HepG2 (cell line): ENCODE measurements at regions not wholly inside any gene's neighbourhood (a gene's known extent, or its start where the extent isn't known, plus 50 kb on each side); places are given as distances from the start of the nearest gene placed in this dataset.
"Not testable (repeated sequence)": the region's sequence is repeated elsewhere in the genome, so short reads cannot be mapped to it uniquely, and the experiment has no call there.

Source experiments
- ATAC-seq: fragments of 200-7000 bp; cut with Tn5 transposase; 3 replicates; pipeline ENCODE4 v1.9.1; 2020; ENCODE audit warnings: mild to moderate bottlenecking, moderate library complexity
- BruUV-seq: library from RNA; stranded (reverse); fragments of 400-500 nt; replicated peaks from 2 replicates; lab custom pipeline; 2021; lab: Mats Ljungman, UMichigan
- CTCF ChIA-PET: fragments of 300-600 bp; formaldehyde crosslinking; extraction: SDS; loops from one replicate; lab custom pipeline; 2021; ENCODE audit warnings: low total read pairs, inconsistent platforms, low intra/inter-chr PET ratio; lab: Yijun Ruan, JAX
- POLR2A ChIA-PET: fragments of 350-600 bp; sonication (Branson Sonifier 250); formaldehyde crosslinking; loops from one replicate; lab custom pipeline; 2020; ENCODE audit warnings: antibody characterized with exemption, inconsistent platforms; lab: Yijun Ruan, JAX
- DNase-seq: peaks from one replicate; pipeline ENCODE4 v3.0.0-alpha.2; 2015; ENCODE audit warnings: low spot score
- FAIRE-seq: peaks from 3 replicates; lab custom pipeline; 2011; peaks lifted over from hg19 to GRCh38; lab: Jason Lieb, UNC
- H2AFZ ChIP-seq: one replicate; pipeline ENCODE4 v1.6.1; 2011; ENCODE audit warnings: low read length, inconsistent platforms
- H3K27ac ChIP-seq: fragments of 300-600 bp; 3 replicates; pipeline ENCODE4 v1.8.0; 2011; ENCODE audit warnings: mixed run types, mild to moderate bottlenecking, mixed read lengths, low read length, inconsistent platforms; ENCODE audit not compliant: insufficient read depth; ENCODE audit errors: extremely low read length
- H3K27me3 ChIP-seq, 2 experiments: fragments of 200-600 bp in 1 of 2; 2 replicates in 1 of 2; 3 replicates in 1 of 2; pipeline versions ENCODE4 v1.6.0 to v1.8.0; 2011; ENCODE audit warnings: low read length in 2 of 2, mild to moderate bottlenecking in 2 of 2, moderate library complexity in 2 of 2, inconsistent platforms in 1 of 2; ENCODE audit not compliant: insufficient read depth in 2 of 2, control insufficient read depth in 1 of 2
- H3K36me3 ChIP-seq, 2 experiments: fragments of 200-600 bp in 1 of 2; replicated peaks in 1 of 2; 2 replicates in 1 of 2; 3 replicates in 1 of 2; pipeline versions ENCODE4 v1.5.1 to v1.8.0; 2011; ENCODE audit warnings: low read length in 2 of 2, inconsistent platforms in 1 of 2; ENCODE audit not compliant: insufficient read depth in 2 of 2, control insufficient read depth in 1 of 2
- H3K4me1 ChIP-seq: 2 replicates; pipeline ENCODE4 v1.5.1; 2012; ENCODE audit warnings: low read length, inconsistent platforms; ENCODE audit not compliant: insufficient read depth
- H3K4me2 ChIP-seq: 2 replicates; pipeline ENCODE4 v1.6.0; 2011; ENCODE audit warnings: low read depth, low read length, inconsistent platforms
- H3K4me3 ChIP-seq, 3 experiments: fragments of 200-600 bp in 1 of 3; sonication (generic), shearing (Covaris generic) in 1 of 3; replicated peaks in 1 of 3; 2 replicates each; pipeline ENCODE4 v1.5.1; 2011 to 2016; ENCODE audit warnings: low read length in 3 of 3, inconsistent platforms in 2 of 3, low read depth in 2 of 3, mild to moderate bottlenecking in 2 of 3, control low read depth in 1 of 3, mixed read lengths in 1 of 3; ENCODE audit not compliant: insufficient read depth in 1 of 3
- H3K79me2 ChIP-seq: one replicate; pipeline ENCODE4 v1.6.1; 2011; ENCODE audit warnings: low read length, inconsistent platforms; ENCODE audit not compliant: insufficient read depth
- H3K9ac ChIP-seq: 2 replicates; pipeline ENCODE4 v1.6.0; 2011; ENCODE audit warnings: mild to moderate bottlenecking, low read depth, low read length, inconsistent platforms; ENCODE audit not compliant: insufficient read depth
- H3K9me3 ChIP-seq: 2 replicates; pipeline ENCODE4 v1.5.1; 2012; ENCODE audit warnings: mild to moderate bottlenecking, low read length
- H4K20me1 ChIP-seq: 2 replicates; pipeline ENCODE4 v1.6.0; 2011; ENCODE audit warnings: inconsistent platforms, mild to moderate bottlenecking, low read length, moderate library complexity; ENCODE audit not compliant: insufficient read depth
- KLF11 ChIP-seq: IDR thresholded peaks from 2 replicates; pipeline ENCODE4 v1.6.1; 2016; ENCODE audit warnings: missing compliant biosample characterization
- MAFG ChIP-seq: sonication (generic); formaldehyde crosslinking; IDR thresholded peaks from 2 replicates; pipeline ENCODE4 v1.5.1; 2020; ENCODE audit warnings: mild to moderate bottlenecking, missing genetic modification reagents
- PAX8 ChIP-seq: sonication (generic); formaldehyde crosslinking; IDR thresholded peaks from 2 replicates; pipeline ENCODE4 v1.8.0; 2022; ENCODE audit warnings: mild to moderate bottlenecking, missing genetic modification reagents, borderline replicate concordance
- U2AF2 ChIP-seq: fragments of 200-400 bp; formaldehyde crosslinking; IDR thresholded peaks from 2 replicates; pipeline ENCODE4 v1.6.1; 2017; ENCODE audit warnings: low read depth, mild to moderate bottlenecking, low read length
- ZNF768 ChIP-seq: sonication (generic); formaldehyde crosslinking; IDR thresholded peaks from 2 replicates; pipeline ENCODE4 v1.4.0; 2020; ENCODE audit warnings: missing genetic modification reagents
- WGBS: methylation state at CpG from one replicate; pipeline ENCODE4 v1.1.6; 2017; ENCODE audit warnings: low lambda C conversion rate; 5-methylcytosine and 5-hydroxymethylcytosine counted together
- in situ Hi-C: cut with HindIII; loops from 2 replicates; pipeline ENCODE4 v1.10.0; 2017; ENCODE audit warnings: low pct_unique_long_range_greater_than_20kb; ENCODE audit not compliant: extremely low pct_ligation_motif_present
- intact Hi-C: fragments of 100-400 bp; cut with micrococcal nuclease; formaldehyde crosslinking; loops from one replicate; pipeline ENCODE4 v1.10.0; 2022; ENCODE audit not compliant: unreplicated experiment

DNA sequence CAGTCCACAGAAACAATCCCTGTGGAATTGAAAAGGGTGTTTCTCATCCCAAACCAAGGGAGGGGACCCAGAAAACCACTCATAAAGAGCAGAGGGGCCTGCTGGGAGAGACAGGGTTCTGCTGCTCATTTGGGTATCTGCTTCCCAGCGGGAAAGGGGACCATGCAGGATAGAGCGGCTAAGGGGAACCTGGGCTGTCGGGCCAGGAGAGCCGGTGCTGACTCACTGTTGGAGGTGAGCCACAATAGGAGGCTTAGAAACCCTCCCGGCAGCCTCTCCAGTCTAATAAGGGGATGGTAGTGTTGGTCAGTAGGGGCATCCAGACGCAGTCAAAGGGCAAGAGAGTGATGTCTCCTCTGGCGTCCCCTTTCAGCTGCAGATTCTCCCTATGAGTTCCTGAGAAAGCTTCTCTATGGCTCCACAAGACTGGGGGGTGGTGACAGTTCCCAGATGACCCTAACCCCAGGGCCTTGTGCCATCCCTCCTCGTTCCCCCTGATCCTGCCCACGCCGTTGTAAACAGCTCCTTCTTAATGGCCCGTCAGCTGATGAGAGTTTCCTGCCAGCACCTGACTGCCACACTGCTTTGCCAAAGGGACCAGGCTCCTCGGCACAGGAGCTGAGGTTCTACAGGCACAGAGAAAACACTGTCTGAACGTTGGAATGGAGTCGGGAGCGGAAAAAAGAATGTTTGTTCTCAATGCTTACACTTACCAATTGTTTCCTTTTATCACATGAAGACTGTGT, 646.1 kb upstream of the DEFB115 start:
- no peak overlapping the region for H2AFZ ChIP-seq
- TF ChIP-seq MAFG (CRISPR knock-in tag) (no peak), U2AF2 (no peak), KLF11 (CRISPR knock-in tag) (no peak)
- H3K27me3 ChIP-seq, result no peaks in the 10 kb centered on the region; a peak in 1 of 5 replicates
- no peak overlapping the region for H3K4me3 ChIP-seq
- H3K4me2 ChIP-seq, result no peak overlapping the region
- no peaks in the 10 kb centered on the region for H3K4me1 ChIP-seq
- WGBS, result 6% methylated on average over 15 of the region's 15 CpGs
- ATAC-seq, result no peak
- BruUV-seq, result no TSS peak
- no peak for FAIRE-seq
- in situ Hi-C loops, result no loop called here
- intact Hi-C loops, result no loop called here
- POLR2A ChIA-PET, result no interaction called here
- no peaks in the 10 kb centered on the region for H4K20me1 ChIP-seq
- no peaks in the 10 kb centered on the region for H3K79me2 ChIP-seq
- peaks cover 8% of the 10 kb centered on the region; the same call in 1 of the 2 replicates for H3K9me3 ChIP-seq
- no peak overlapping the region for H3K27ac ChIP-seq
- no peak for DNase-seq
- H3K9ac ChIP-seq, result no peak overlapping the region
- CTCF ChIA-PET, result no interaction called here
- no peaks in the 10 kb centered on the region for H3K36me3 ChIP-seq

DNA sequence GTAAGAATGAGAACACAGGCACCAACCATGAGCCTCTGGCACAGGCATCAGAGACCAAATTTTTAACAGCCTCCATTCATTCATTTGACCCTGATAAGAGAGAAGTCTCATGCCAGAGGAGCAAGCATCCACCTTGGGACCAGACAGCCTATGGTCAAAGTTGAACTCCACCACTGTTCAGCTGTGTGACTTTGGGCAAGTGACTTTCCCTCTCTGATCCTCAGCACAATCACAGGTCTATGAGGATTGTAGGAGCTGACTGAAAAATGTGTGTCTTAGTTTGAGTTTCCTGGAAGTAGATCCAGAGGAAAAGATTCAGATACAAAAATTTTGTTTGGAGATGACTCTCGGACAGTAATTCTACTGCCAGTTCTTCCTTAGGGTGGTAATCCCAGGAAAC, 645.1 kb upstream of the DEFB115 start:
- Histone ChIP-seq H4K20me1 (no peaks in the 10 kb centered on the region), H3K4me1 (no peaks in the 10 kb centered on the region), H3K4me2 (no peak overlapping the region), H3K27me3 (no peaks in the 10 kb centered on the region; a peak in 1 of 5 replicates), H2AFZ (no peak overlapping the region), H3K79me2 (no peaks in the 10 kb centered on the region), H3K27ac (no peak overlapping the region), H3K9ac (no peak overlapping the region), H3K4me3 (no peak overlapping the region), H3K9me3 (peaks cover 18% of the 10 kb centered on the region), H3K36me3 (no peaks in the 10 kb centered on the region)
- CTCF ChIA-PET, result no interaction called here
- intact Hi-C loops, result no loop called here
- POLR2A ChIA-PET, result no interaction called here
- TF ChIP-seq ZNF768 (CRISPR knock-in tag) (peak; percentile 59; the same call in 1 of the 2 replicates), PAX8 (no peak)
- WGBS, result 17% methylated on average over 1 of the region's 1 CpG
- ATAC-seq, result no peak
- no TSS peak for BruUV-seq
- FAIRE-seq, result no peak
- in situ Hi-C loops, result no loop called here
- DNase-seq, result no peak

DNA sequence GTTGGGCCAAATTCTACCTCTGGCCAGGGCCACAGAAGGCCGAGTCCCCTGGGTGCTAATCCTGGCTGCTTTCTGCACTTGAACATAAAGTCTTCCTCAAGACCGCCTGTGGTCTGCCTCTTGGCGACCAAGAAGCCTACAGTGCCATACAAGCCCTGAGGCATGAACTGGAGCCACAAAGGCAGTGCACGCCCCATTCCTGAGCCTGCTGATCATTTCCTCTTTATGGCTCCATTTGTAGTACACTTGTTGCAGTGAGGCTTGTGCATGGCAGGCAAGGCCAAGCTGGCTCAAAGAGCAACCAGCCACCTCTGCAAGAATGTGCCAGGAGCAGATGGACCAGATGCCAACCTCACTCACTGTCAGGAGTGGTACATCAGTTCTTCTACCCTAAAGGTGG, 636.1 kb upstream of the DEFB115 start:
- H3K27me3 ChIP-seq, H3K9ac ChIP-seq, H4K20me1 ChIP-seq, H3K36me3 ChIP-seq, H2AFZ ChIP-seq, H3K4me3 ChIP-seq, DNase-seq, H3K4me2 ChIP-seq, H3K27ac ChIP-seq, H3K79me2 ChIP-seq, CTCF ChIA-PET, FAIRE-seq, BruUV-seq, ATAC-seq, POLR2A ChIA-PET, in situ Hi-C loops, intact Hi-C loops, H3K4me1 ChIP-seq: not testable (repeated sequence)
- peaks cover 11% of the 10 kb centered on the region; the same call in 1 of the 2 replicates for H3K9me3 ChIP-seq
- WGBS, result 2% methylated on average over 4 of the region's 4 CpGs

DNA sequence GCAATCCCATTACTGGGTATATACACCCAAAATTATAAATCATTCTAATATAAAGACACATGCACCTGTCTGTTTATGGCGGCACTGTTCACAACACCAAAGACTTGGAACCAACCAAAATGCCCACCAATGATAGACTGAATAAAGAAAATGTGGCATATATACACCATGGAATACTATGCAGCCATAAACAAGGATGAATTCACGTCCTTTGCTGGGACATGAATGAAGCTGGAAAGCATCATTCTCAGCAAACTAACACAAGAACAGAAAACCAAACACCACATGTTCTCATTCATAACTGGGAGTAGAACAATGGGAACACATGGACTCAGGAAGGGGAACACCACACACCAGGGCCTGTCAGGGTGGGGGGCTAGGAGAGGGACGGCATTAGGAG, 633.2 kb upstream of the DEFB115 start:
- H2AFZ ChIP-seq, intact Hi-C loops, FAIRE-seq, H4K20me1 ChIP-seq, H3K27ac ChIP-seq, H3K4me1 ChIP-seq, H3K79me2 ChIP-seq, CTCF ChIA-PET, H3K27me3 ChIP-seq, ATAC-seq, H3K9me3 ChIP-seq, H3K4me3 ChIP-seq, DNase-seq, H3K36me3 ChIP-seq, H3K9ac ChIP-seq, H3K4me2 ChIP-seq, BruUV-seq, POLR2A ChIA-PET, in situ Hi-C loops: not testable (repeated sequence)
- 18% methylated on average over 3 of the region's 3 CpGs for WGBS
